GM12874 (cell line): ENCODE measurements at regions not wholly inside any gene's neighbourhood (a gene's known extent, or its start where the extent isn't known, plus 50 kb on each side); places are given as distances from the start of the nearest gene placed in this dataset.

Experiments
- TF ChIP-seq, protein P1 (sequence below): IDR thresholded peaks from 2 replicates; pipeline ENCODE4 v1.5.1; 2011; ENCODE audit warnings: low read depth, mild to moderate bottlenecking, control low read depth, low read length, moderate library complexity; ENCODE audit not compliant: insufficient read depth

DNA sequence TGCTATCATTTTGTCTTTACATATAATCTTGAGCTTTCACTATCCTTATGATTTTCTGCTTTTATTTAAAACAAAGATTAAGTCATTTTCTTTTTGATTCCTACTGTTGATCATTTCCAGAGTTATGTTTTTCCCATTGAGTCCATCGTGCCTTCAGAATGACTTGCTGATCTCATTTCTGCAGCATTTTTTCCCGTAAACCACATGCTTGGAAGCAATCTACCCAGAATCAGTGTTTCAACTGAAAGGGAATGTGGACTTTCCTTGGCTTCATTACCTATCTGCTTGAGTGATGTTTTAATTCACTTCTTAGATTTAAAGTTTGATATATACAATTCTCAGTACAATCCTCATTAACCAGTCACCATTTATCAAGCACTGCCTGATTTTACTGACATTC is 192.4 kb upstream of the FSTL5 start:
- TF ChIP-seq, protein P1, sequence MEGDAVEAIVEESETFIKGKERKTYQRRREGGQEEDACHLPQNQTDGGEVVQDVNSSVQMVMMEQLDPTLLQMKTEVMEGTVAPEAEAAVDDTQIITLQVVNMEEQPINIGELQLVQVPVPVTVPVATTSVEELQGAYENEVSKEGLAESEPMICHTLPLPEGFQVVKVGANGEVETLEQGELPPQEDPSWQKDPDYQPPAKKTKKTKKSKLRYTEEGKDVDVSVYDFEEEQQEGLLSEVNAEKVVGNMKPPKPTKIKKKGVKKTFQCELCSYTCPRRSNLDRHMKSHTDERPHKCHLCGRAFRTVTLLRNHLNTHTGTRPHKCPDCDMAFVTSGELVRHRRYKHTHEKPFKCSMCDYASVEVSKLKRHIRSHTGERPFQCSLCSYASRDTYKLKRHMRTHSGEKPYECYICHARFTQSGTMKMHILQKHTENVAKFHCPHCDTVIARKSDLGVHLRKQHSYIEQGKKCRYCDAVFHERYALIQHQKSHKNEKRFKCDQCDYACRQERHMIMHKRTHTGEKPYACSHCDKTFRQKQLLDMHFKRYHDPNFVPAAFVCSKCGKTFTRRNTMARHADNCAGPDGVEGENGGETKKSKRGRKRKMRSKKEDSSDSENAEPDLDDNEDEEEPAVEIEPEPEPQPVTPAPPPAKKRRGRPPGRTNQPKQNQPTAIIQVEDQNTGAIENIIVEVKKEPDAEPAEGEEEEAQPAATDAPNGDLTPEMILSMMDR, result no peak

DNA sequence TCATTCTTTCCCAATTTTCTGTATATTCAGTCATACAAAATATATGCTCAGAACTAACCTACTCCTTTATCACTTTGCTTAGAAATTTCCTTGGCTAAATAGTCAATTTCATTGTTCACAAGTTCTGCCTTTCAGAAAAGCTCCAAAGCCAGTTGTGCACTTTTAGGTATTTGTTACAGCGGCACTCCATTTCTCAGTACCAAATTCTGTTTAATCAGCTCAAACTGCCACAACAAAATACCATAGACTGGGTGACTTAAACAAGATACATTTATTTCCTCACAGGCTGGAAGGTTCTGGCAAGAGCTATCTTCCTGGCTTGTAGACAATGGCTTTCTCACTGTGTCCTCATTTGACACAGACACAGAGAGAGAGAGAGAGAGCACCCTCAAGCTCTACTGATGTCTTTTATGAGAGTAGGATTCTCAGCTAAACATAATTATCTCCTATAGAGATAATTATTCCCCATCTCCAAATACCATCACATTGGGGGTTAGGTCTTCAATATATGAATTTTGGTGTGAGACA is 188.8 kb upstream of the FSTL5 start:
- TF ChIP-seq, protein P1, result no peak

DNA sequence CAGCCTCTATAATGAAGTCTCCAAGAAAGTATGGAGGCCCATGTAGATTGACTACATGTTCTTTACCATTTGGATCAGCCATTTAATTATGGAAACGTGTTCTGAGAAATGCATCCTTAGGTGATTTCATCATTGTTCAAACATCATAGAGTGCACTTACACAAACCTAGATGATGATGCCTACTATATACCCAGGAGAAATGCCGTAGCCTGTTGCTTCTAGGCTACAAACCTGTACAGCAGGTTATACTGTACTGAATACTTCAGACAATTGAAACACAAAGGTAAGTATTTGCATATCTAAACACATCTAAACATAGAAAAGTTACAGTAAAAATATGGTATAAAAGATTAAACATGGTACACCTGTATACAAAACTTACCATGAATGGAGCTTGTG is 186.5 kb upstream of the FSTL5 start:
- TF ChIP-seq, protein P1, result no peak

DNA sequence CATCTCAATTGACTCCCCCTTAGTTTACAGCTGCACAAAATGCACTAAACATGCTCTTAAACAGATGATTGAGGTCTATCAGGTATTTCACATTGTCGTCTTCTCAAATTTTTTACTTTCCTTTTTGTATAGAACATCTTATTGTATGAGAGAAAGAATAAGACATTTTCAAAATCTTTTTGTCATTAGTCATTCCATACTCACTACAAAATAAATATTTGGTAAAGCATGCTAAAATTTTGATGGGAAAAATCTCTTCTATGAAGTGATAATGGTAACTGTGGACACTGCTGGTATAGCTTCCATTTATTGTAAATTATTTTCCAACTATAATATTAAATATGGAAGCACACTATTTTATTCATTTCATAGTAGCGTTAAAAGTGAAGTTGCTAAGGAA is 185.6 kb upstream of the FSTL5 start:
- TF ChIP-seq, protein P1, result no peak

DNA sequence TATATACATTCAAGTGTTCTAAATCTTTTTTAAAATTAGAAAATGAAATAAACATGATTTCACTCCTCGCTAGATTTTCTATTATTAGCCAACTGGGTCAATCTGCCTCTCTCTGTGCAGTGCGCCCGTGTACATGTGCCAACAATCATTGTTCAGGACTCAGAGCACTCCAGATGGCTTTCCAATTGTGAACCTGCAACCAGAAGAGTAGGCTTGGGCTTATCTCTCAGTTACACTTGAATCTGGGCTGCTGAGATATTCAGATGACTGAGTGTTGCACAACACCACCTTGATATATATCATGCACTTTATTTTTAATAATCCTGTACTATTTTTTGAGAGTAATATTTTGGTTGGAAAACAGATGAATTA is 184.0 kb upstream of the FSTL5 start:
- TF ChIP-seq, protein P1, result no peak

DNA sequence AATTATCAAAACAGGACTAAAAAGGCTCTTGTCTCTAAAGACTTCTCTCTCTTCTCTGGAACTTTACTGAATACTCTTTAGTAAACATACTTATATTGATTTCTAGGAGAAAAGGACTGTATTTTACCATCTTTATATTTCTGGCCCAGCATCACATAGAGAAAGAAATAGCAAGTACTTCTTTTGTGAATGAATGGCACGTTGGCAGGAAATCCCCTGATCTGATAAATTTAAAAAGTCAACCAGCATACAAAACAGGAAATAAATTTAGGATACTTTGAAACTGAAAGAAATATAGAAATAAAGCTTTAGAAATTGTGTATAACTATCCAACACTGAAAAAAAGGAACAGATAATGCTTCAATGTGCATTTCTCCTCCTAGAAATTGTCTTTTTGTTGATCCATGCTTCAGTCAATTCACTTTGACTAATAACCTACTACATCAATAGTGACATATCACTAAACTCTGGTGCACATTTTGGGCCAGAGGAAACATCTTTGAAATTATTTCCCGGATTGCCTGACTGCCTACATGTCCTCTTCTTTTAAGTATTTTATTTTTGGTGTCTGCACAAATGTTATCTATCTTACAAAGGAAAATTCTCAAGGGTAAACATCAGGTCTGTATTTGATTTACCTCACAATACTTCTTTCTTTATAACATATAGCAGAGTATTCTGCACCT is 183.5 kb upstream of the FSTL5 start:
- TF ChIP-seq, protein P1, result no peak

DNA sequence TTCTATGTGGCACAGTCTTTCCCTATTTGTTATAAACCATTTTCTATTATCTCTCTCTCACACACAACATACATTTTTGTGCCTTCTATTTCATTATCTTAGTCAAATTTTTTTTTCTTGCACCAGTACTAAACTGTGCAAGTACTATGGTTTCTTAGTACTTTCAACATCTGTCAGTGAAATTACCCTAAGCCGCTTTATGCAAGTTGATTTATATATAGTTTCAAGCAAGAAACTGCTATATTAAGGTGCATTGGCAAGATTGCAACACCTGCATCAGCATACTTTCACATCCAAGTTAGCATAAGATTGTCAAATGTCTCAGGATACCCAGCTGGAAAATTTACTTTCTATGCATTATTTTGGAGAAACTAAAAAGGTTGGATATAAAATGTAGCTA is 180.2 kb upstream of the FSTL5 start:
- TF ChIP-seq, protein P1, result no peak
